GM18951 (cell line): ENCODE measurements at regions not wholly inside any gene's neighbourhood (a gene's known extent, or its start where the extent isn't known, plus 50 kb on each side); places are given as distances from the start of the nearest gene placed in this dataset.

Source experiments
- POLR2A ChIP-seq: IDR thresholded peaks from 4 replicates; pipeline ENCODE4 v1.6.1; 2011; ENCODE audit warnings: mild to moderate bottlenecking; ENCODE audit not compliant: insufficient read length, insufficient read depth; ENCODE audit errors: extremely low read depth
- in situ Hi-C: fragments of 300-500 bp; cut with MboI; formaldehyde crosslinking; loops from one replicate; pipeline ENCODE4 v1.12.0; 2022; ENCODE audit warnings: low sequenced_read_pairs, mixed read lengths, inconsistent platforms; ENCODE audit not compliant: unreplicated experiment

DNA sequence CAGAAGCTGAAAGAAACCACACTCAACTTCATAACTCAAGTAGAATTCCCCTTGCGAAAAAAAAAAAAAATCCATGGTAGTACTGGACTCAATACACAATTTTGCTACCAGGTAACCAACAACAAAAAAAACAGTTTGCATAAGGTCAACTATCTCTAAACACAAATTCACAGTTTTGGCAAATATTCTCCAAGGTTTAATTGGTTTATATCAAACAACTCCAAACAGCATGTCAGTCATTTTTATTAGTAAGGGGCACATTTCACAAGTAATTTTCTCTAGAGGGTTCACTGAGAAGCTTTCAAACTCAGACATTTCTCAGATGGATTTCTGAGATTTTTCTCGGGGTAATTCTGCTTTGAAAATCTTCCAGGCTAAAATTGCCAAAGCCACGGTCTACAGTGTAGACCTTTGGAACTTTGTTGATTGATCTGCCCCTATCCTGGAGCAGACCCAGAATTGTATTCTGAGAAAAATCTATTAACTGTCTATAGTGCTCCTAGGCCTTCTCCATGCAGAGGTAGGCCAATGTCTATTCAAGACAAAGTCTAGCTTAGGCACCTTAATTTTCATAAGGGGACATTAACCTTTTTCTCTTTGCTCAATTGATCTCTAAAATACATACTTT is 73.7 kb upstream of the NFKB1 start:
- TF ChIP-seq POLR2A: no peak
- in situ Hi-C loops: no loop called here

DNA sequence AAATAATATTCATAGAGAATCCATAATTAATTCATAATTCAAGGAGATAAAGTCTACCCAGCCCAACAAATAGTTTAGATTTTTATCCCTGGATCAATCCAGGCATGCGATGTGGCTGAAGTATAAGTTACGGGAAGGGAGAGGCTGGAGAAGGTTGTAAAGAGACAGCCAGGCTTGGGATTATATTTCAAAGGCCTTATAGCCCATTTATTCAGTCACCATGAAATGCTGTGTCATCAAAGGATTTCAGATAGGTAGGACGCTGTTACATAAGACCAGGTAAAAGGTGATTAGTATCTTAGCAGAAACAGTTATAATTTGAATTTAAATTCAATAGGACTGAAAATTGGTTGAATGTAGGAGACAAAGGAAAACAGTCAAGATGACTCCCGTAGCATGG is 73.0 kb upstream of the NFKB1 start:
- no peak for TF ChIP-seq POLR2A
- in situ Hi-C loops: no loop called here

DNA sequence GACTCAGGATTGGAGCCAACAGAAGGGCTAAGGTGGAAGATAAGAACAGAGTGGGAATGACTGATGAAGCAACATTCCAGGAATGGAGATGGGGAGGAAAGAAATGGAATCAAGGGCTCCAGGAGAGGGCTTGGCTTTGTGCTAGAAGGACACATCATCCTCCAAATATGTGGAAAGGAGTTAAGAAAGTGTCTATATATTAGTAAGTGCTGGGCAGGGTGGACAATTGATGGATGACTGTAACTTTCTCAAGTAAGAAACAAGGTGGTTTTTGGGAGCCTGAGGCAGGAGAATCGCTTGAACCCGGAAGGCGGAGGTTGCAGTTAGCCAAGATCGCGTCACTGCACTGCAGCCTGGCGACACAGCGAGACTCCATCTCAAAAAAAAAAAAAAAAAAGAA is 71.6 kb upstream of the NFKB1 start:
- in situ Hi-C loops: no loop called here
- no peak for TF ChIP-seq POLR2A

DNA sequence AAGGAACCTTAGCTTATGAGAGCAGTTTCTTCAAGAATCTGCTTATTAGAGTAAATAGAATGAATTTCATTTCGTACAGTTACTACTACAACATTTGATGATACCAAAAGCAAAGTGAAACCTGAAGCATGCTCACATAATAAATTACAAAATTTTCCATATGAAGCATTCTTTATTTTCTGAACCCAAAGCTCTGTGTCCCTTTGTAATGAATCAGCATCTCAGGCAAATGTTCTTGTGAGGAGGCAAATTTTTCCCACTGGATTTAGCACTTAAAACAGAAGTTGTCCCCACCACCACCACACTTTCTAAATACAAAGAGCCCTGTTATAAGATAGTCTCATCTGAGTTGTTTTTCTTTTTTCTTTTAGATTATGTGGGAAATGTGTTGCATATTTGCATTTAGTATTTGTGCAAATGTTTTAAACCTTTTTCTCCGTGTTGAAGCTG is 70.7 kb upstream of the NFKB1 start:
- in situ Hi-C loops: no loop called here
- TF ChIP-seq POLR2A: no peak

DNA sequence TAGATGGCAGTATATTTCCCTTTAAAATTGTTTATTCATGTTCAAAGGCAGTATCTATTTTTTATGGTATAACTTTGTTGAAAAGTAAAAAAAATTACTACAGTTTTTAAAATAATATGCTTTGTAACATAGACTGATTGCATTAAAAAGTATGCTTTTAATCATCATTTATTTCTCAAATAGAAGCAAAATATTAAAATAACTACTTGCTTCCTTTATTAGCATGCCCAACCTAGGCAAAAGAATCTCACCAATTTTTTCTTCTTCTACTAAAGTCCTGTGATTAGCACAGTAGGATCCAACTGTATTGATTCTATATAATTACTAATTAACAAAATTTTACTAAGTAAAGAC is 69.6 kb upstream of the NFKB1 start:
- in situ Hi-C loops: no loop called here
- no peak for TF ChIP-seq POLR2A

DNA sequence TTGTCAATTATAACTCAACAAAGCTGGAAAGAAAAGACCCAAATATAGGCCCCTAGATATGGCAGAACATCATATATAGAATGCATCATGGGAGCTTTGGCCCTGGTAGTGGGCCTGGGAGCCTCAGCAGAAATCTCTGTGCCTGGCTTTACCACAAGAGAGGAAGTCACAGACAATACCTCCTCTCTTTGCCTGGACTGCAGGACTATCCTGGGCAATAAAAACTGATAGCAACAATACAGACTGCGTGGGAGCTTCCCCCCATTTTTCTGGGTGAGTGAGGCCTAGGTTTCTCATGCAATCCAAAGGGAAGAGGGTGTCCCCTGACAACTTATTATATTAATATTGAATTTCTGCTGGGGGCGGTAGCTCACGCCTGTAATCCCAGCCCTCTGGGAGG is 64.0 kb upstream of the NFKB1 start:
- no peak for TF ChIP-seq POLR2A
- in situ Hi-C loops: no loop called here

DNA sequence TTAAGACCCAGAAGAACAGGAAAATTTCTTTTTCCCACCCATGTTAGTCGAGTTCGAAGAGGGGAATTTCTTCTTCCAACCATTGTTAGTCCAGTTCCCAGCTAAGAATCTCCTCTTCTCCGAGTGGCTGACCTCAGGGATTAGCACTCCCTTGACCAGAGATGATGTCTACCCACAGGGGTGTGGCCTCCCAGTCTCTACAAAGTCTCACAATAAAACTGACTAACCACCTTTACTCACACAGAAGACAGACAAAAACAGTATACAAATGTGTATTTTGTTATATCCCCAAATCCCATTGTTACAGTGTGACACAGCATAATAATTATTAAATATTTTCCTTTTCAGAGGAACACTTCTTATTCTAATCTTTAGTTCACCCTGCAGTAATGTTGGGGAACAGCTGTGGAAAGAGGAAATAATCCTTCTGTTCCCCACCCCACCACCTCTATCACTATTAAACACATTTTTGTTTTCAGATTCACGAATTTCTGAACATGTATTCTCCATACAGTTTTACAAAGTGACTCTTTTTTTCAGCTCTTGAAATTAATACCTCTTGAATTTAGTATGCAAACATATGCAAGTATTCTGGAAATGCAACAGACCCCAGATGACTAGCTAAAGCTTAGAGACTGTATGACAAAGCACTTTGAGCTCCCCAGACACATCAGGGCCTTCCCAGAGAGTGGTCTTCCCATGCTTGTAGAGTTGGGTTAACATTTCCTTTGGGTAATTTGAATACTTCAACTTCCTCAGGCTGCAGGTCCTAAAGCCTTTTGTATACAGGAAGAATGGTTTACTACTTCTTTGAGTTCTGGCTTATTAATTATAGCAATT is 62.5 kb upstream of the NFKB1 start:
- in situ Hi-C loops: no loop called here
- no peak for TF ChIP-seq POLR2A

DNA sequence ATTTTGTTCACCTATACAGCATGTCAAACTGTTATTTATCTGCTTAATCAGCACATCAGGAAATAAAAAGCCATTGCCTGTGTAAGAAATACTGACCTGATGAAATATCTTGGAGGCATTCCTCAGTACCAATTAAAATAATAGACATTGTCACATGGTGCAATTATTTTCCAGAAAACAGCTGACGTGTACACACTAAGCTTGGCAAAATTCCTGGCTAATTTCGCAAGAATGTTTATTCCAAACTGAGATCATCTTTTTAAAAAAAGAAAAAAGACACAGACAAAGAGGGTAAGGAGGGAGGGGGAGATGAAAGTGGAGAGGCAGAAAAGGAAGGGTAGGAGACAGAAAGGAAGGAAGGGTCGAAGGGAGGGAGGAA is 61.9 kb upstream of the NFKB1 start:
- in situ Hi-C loops: no loop called here
- TF ChIP-seq POLR2A: no peak

DNA sequence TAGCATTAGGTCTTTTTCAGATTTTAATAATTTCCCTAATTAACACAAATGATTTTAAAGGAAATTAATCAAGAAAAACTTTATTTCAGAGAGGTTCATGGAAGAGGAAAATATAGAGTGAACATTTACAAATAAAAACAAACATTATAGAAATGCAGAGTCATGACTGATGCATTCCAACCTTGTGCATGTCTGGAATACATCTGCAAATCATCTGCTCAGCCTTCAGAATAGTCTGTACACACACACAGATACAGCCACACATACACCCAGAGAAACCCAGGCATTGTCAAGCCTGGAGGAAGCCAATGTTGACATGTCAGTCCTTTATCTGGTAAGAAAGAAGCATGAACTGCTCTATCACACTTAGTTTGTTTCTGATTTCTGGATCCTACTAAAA is 61.3 kb upstream of the NFKB1 start:
- no peak for TF ChIP-seq POLR2A
- in situ Hi-C loops: loop anchor here (10.0 kb wide), 2 partner anchors 185 to 565 kb away; no protein-coding TSS in a partner anchor

DNA sequence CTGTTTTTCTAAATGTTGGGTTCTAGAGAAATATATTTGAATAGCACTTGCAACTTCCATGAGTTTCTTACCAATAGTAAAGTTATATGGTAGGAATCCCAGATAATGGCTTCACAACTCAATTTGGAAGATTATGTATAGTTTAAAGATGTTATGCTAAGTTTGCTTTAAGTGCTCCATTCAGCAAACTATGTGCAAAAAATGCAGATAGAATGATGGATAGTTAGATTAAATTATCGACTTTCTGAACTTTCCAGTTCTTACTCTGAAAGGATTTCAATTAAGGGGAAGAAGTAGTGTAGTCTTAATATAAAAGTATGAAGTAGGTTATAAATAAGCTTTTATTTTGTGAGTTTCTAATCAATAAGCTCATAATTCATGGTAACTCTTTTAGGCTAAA is 60.7 kb upstream of the NFKB1 start:
- no peak for TF ChIP-seq POLR2A
- in situ Hi-C loops: loop anchor here (10.0 kb wide), 2 partner anchors 184 to 564 kb away; no protein-coding TSS in a partner anchor

DNA sequence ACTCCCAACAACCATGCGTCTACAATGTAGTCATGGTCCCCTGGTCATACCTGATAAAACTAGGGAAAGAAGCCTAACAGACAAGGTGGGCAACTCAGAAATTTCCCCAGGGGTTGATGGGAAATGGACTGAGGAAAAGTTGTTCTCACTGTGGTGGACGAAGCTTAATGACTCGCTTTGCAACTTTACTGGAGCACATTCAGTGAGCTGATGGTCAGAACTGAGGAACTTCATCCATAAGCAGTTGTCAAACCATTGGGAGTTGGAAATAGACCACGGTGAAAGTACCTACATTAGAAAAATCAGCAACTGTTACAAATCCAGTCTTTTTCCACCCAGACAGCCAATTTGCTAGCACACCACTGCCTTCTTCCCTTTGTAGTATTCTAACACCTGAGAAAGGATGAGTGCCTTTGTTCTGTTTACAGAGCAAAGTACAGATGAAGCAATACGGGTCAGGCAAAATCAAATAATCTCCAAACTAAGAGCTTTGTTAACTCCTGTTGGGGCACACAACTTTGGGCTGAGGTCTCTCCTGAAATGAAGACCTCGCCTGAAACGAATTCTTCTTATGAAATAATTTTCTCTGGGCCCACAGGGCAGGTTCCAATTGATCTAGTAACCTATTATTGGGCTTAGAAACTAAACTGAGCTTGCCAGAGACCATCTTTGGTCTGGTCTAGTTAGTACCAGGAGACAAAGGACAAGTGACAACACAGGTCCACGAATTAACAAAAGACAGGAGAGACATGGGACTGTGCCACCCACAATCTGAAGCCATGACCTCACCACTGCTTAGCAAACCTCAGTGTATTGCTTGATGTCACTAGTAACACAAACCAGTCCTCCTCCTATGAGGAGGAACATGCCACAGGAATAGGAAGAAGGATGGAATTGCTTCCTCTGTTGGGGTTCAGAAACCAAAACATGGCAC is 58.9 kb upstream of the NFKB1 start:
- no peak for TF ChIP-seq POLR2A
- in situ Hi-C loops: loop anchor here (10.0 kb wide), 2 partner anchors 183 to 563 kb away; no protein-coding TSS in a partner anchor

DNA sequence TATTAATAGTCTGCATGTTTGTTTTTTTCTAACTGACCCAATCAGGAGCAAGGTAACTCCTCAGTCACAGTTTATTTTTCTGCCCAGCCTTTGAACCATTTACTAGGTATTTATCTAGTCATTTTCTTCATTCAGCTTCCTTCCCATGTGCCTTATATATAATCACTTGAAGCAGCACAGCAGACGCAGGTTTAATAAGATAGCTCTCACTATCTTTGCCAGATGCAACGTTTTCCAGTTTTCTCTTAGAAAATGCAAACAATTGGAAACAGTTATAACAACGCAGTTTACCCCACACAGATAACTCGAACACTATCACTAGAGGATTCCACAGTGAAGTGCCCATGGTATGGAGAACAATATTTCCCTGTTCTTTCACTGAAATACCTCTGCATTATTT is 56.4 kb upstream of the NFKB1 start:
- in situ Hi-C loops: loop anchor here (10.0 kb wide), 2 partner anchors 180 to 560 kb away; no protein-coding TSS in a partner anchor
- TF ChIP-seq POLR2A: no peak

DNA sequence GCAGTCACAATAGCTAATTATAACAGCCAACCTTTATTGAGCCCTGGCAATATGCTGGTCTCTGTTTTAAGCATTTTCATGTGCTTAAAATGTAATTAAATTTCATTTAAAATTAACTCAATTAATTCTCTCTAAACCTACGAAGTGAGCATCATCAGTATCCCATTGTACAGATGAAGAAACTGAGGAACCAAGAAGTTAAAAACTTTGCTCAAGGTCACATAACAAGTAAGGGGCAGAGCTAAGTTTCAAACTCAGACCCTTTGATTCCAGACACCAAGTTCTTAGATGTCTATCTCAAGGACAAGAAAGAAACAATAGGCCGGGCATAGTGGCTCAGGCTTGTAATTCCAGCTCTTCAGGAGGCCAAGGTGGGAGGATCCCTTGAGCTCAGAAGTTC is 55.9 kb upstream of the NFKB1 start:
- no peak for TF ChIP-seq POLR2A
- in situ Hi-C loops: loop anchor here (10.0 kb wide), 2 partner anchors 180 to 560 kb away; no protein-coding TSS in a partner anchor

DNA sequence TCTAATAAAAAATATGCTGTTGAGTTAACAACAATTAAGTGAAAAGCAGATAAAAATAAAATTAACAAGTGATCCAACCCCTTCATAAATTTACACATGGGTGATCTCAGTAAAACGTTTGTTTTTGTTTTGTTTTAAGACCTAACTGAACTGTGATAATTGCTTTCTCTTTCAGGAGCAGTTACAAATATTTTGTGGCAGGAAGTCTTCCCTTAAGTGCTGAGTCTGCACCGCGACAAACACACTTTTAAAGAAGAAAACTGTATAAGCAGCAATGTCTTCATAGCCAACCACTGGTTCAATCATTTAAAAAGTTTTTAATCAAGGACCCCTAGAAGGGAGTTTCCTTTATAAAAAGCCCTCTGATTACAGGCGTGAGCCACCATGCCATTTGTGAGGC is 53.7 kb upstream of the NFKB1 start:
- TF ChIP-seq POLR2A: no peak
- in situ Hi-C loops: loop anchor here (10.0 kb wide), 2 partner anchors 177 to 557 kb away; no protein-coding TSS in a partner anchor
